NCI-H146 treated with DMSO at 0.1 percent for 48 hours (cell line): ENCODE measurements at regions not wholly inside any gene's neighbourhood (a gene's known extent, or its start where the extent isn't known, plus 50 kb on each side); places are given as distances from the start of the nearest gene placed in this dataset.
"Not testable (repeated sequence)": the region's sequence is repeated elsewhere in the genome, so short reads cannot be mapped to it uniquely, and the experiment has no call there.

Experiments used
- DNase-seq: peaks from one replicate; lab custom pipeline; 2025; ENCODE audit not compliant: unreplicated experiment; lab: John Stamatoyannopoulos, UW

DNA sequence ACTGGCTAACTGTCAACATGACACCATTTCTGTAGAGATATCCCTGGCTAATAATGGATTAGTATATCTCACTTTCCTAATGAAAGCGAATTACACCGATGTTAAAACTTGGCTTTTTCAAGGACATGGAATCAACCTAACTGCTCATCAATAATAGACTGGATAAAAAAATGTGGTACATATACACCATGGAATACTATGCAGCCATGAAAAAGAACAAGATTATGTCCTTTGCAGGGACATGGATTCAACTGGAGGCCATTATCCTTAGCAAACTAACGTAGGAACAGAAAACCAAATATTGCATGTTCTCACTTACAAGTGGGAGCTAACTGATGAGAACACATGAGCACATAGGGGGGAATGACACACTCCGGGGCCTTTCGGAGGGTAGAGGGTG, 62.6 kb downstream of the ZIC1 start:
- no peak for DNase-seq

DNA sequence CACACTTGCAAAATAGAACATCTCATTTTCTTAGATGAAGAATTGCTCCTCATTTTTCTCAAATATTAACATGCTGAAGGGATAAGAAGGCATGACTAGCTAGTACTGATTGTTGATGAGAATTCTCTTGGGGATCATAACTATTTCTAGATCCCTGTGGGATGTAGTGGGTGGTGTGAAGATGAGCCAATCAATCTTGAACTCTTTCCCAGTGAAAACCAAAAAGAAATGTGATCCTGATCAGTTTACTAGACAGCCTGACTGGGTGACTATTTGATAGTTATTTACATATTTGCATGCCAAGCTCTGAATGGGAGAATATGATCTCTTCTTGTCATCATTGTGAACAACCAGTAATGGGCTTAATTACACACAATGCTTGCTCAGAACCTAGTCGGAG, 63.7 kb downstream of the ZIC1 start:
- no peak for DNase-seq

DNA sequence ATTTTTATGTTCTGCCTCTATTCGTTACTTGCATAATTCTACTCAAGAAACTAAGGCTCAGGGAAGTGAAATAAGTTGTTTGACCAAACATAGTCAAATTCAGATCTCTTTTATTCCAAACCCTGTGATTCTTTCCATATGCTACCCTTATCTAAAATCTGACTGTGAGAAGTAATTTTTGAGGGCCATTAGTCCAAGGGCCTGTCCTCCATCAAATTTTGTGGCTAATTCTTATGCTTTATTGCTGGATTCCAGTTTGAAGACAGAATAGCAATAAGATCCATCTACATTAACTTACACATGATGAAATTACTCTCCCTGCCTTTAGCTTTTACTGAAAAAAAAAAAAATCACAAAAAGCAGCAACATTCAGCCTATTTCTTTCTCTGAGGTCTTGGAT, 74.0 kb downstream of the ZIC1 start:
- DNase-seq = no peak

DNA sequence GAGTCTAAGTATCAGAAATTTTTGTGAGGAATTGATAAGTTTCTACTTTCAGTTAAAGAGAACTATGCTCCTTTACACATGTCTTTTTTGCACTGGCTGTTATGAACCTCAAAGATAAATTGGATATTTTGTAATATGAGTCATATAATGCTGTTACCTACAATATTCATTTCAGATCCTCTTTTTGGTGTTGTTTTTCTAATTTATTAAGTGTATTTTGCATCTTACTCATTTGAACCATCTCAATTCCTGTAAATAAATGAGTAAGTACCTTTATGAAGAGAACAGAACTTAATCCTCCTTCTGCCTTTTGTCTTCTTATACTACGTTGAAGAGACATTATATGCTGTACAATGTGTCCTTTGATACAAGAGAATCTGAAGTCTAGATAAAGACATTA, 74.4 kb downstream of the ZIC1 start:
- no peak for DNase-seq

DNA sequence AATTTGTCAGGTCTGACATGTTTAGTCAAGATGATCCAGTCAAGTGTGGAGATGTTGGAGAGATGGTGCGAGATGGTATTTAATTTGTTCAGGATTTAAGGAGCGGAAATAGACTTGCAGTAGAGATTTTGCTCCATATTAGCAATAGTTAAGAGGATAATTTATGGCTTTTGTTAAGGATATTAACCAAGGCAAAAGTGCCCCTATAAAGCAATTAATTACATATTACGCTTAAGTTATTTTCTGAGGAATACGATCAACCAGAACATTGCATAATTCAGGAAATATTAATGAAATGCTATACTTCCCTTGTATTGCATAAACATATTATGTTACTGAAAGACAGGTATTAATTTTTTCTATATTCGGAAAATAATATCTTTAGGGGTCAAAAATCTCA, 83.9 kb downstream of the ZIC1 start:
- no peak for DNase-seq

DNA sequence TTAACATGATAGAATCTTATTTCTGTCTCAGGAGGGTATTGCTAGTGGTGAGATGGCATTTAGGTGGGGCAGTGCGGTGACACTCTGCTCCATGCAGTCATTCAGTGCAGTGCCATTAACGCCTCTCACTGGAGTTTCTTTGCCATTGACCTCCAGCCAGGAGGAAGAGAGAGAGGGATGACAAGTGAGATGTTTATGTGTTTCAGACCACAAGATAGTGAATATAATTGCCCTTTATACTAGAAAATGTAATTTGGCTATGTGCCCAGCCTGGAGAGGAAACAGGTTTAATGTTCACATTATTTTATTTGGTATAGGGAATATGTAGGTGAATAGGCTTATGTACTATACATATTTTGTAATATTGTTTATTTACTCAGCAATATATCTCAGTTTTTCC, 84.5 kb downstream of the ZIC1 start:
- DNase-seq = peak; percentile 35

DNA sequence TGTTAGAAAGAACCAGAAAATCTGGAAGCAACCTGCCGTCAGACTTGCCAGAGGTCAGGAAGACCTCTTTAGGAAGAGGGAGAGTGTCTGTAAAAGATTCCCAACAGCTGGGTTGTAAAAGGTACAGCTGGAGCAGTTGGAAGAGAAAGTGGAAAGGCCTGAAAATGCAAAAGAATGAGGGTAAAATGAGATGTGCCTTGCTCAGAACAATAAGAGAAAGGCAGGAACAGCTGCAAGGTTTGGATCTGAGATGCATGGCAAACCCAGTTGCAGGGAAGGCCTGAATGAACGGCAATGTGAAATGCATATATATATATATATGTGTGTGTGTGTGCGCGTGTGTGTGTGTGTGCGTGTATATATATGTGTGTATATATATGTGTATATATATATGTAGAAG, 88.1 kb downstream of the ZIC1 start:
- no peak for DNase-seq

DNA sequence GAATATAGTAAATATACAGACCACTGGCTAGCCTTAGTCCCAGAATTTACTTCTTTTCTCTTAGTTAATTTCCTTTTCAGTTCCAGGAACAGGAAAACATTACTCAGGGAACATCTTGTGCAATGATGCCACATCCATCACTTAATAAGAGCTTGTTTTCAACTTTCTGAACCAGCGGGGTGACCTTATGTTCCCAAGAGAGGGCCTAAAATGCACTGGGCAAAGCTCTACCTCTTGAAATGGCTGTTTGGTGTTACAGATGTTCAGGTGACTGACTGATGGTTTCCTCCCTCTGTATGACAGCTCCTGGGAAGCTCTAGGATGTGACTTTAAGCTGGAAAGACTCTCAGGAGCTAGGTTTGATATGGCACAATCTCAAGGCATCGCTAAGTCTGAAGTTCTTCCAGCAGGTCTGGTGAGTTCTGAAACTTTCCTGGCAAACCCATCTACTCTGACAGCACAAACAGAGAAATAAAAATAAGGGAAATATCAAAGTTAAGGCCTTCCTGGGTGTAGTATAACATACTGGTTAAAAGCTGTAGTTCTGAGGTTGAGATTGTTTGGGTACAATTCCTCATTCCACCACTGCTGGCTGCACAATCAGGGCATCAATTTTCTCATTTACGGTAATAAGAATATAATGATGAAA, 98.6 kb downstream of the ZIC1 start:
- no peak for DNase-seq

DNA sequence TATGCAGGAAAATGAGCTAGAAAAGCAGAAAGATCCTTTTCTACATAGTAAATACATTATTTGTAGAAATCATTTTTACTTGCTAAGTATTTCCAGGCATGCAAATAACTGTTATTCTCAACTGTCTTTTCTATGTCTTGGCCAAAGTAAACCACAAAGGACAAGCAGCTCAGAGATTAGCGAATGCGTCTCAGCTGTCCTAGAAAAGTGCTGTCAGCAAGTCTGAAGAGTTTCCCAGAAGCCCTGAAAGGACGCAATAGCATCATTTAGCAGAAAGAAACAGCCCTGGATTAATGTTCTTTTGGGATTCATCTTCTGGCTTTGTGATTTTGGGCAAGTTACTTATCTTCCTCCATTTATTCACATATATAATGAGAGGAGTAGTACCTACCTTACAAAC, 100.3 kb downstream of the ZIC1 start:
- DNase-seq = no peak

DNA sequence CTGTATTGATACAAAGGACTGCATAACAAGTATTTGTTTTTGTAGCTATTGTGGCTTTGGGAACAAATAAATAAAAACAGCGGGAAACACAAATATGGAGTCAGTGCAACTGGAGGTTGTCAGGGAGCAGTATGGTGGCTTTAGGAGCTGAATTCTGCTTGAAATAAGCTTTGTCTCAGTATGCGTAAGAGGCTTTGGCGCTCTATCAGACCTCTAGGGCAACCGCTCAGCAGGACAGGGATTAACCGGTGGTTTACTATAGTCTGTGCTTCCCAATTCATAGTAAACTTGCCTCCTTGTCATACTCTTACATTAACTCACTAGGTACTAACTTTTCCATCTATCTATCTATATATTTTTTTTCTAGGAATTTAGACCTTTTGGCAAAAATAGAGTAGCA, 104.6 kb downstream of the ZIC1 start:
- no peak for DNase-seq

DNA sequence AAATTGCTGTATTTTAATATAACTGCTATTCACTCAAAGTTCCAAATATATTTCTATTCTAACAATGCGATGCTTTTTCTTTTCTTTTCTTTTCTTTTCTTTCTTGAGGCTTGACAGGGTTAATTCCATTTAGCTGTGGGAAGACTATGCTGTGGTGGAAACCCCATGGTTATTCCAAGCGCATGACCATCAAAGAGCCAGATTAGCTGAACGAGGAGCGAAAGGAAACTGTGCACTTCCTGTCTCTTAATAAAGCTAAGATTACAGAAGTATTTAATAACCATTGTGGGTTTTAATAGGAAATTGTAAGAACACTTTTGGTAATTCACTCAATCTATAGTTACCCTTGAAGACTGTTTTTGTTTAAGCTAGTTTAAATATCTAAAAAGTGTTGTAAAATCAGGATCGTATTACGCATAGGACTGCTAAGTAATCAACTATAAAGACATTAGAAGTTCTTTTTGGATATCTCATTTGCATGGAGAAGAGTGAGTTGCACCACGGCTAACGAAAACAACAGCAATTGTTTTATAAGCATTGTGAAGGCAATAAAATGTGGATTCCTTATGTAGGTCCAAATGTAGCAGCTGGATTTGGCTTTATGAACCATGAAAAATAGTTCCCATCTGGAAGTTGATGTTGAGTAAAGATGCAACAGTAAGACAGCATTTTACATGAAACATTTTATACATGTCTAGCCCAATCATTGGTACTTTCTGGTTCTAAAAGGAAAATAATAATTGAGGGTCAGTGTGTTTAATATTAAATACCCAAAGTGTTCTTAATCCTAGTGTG, 105.4 kb downstream of the ZIC1 start:
- no peak for DNase-seq

DNA sequence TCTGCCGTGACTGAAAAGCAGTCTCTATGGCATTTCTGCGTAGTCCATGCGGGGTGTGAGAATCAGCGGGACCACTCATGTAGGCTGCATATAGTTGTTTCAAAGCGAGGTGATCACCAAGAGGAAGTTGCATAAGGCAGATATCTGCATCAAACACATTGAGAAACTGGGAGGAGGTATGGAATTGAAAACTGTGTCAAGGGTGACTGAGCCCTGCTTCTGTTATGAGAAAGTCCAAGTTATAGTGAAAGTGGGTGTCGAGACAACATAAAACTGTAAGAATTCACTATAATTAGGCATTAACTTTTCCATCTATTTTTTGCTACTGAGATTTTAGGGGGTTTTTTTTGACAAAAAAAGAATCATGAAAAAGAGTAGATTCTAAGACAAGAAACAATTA, 109.3 kb downstream of the ZIC1 start:
- DNase-seq = no peak

DNA sequence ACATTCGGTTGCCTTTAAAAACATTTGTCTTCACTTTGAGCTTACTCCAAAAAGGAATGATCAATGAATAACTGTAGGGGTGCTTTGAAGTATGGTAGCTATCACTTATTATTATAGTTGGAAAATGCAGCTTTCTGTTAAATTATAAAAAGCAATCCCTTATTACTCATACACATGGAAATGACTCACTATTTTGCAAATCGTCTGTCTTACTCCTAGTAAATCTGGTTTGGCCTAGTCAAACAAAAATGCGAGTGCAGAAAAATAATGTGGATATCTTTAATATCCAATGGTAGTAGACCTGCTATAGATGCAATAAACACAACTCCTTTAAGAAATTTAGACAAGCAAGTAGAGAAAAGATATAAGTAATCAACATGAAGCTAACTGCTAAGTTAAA, 112.5 kb downstream of the ZIC1 start:
- DNase-seq = no peak

DNA sequence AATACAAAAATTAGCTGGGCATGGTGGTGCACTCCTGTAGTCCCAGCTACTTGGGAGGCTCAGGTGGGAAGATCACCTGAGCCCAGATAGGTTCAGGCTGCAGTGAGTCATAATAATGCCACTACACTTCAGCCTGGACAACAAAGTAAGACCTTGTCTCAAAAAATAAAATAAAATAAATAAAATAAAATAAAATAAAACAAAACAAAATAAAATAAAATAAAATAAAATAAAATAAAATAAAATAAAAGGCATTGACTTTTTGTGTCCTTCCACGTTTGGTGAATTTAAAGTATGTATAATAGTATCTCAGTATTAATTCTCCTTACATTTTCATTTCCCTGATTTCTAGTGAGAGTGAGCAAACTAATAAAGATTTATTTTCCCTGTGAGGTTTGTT, 113.6 kb downstream of the ZIC1 start:
- DNase-seq = not testable (repeated sequence)

DNA sequence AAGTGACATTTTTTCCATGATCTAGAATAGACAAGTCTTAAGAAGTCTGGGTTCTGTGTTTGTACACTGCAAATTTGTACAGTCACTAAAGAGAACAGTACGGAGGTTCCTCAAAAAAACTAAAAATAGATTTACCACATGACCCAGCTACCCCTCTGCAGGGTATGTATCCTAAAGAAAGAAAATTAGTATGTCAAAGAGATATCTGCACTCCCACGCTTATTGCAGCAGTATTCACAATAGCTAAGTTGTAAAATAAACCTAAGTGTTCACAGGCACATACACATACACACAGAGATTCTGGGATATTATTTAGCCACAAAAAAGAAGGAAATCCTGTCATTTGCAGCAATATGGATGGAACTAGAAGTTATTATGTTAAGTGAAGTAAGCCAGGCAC, 120.4 kb downstream of the ZIC1 start:
- DNase-seq = no peak

DNA sequence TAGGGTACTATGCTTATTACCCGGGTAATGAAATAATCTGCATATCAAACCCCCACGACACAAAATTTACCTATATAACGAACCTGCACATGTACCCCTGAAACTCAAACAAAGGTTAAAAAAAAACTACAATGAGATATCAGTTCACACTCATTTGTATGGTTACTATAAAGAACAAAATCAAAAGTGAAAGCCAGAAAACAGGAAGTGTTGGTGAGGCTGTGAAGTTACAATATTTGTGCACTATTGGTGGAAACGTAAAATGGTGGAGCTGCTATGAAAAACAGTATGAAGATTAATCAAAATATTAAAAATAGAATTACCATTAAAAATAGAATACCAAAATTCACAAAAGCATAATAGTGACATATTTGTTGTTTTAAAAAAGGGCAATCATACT, 128.9 kb downstream of the ZIC1 start:
- DNase-seq = no peak

DNA sequence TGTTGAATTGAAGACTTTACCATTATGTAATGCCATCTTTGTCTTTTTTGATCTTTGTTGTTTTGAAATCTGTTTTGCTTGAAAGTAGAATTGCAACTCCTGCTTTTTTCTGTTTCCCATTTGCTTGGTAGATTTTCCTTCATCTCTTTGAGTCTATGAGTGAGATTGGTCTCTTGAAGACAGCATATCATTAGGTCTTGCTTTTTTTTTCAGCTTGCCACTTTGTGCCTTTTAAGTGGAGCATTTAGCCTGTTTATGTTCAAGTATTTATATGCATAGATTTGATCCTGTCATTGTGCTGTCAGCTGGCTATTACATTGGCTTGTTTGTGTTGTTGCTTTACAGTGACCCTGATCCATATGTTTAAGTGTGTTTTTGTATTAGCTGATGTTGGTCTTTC, 131.8 kb downstream of the ZIC1 start:
- no peak for DNase-seq

DNA sequence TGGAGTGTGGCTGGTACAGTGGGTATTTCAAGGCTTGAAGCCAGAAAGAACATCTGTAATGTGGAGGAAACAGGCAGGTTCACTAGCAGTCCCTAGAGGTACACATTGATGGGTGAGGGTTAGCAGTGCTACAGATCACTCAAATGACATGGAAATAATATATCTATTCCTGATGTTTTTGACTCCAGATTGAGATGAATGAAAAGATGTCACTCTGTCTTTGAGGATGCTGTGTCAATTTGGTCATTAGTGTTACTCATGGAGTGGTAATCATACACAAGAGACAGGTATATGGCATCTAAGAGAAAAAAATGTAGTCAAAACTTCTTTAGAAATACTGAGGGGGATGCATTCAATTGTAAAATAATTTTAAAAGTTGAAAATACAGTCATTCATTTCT, 135.1 kb downstream of the ZIC1 start:
- no peak for DNase-seq

DNA sequence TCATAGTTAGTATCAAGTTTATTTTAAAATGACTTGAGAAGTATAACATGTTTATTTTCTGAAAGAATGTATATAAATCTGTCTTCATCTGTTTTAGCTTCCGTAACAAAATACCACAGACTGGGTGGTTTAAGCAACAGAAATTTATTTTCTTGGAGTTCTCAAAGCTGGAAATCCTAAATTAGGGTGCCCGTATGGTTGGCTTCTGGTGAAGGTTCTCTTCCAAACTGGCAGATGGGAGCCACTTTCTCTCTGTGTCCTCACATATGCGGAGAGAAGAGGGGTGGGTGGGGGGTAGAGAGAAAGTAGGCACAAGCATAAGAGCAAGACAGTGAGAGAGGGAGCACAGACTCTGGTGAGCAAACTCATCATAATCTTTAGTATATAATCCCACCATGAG, 142.3 kb downstream of the ZIC1 start:
- DNase-seq = no peak

DNA sequence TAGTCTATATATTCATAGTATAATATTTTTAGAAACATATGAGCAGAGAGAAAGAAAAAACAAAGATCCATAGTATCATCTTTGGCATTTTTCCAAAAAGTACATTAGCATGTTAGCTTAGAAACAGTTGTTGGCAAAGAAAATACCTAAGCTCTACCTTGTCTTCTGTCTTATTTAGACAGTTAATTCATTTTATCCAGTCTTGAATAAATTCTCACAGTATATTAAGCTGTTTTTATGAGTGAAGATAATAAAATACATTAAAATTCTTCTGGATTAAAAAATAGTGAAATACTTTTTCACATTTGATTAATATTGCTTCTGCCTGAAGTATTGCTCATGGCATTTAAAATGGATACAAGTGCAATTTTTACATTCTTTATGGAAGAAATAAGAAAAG, 145.2 kb downstream of the ZIC1 start:
- no peak for DNase-seq

DNA sequence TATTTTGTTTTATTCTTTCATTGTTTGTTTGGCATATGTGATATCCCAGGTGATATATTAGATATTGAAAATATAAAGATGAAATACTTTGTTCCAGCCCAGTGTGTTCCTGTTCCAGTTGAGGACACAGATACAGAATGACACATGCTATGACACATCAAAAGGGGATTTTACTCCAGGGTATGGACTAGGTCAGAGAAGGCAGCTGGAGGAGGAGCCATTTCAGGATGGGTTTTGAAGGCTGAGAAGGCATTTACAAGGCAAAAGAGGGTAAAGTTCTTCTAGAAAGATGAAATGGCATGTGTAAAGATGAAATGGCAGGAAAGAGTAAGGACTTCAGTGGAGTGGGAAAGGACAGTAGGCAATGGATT, 163.8 kb downstream of the ZIC1 start:
- no peak for DNase-seq

DNA sequence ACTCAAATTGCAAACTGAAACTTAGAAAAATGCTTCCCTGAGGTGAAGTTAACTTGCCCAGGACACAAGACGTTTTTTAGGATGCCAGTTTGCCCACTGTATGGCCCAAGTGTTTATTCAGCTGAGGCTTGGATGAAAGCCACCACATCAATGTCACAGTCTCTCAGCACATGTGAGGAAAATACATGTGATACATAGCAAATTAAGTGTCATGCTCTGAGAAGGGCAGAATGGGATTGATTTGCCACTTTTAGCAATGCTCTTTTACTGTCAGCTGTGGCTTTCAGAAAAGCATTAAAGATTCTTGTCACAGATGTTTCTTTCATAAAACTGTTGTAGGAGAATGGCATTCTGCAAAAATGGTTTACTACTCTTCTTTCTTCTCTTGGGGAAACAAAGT, 165.5 kb downstream of the ZIC1 start:
- DNase-seq = no peak

DNA sequence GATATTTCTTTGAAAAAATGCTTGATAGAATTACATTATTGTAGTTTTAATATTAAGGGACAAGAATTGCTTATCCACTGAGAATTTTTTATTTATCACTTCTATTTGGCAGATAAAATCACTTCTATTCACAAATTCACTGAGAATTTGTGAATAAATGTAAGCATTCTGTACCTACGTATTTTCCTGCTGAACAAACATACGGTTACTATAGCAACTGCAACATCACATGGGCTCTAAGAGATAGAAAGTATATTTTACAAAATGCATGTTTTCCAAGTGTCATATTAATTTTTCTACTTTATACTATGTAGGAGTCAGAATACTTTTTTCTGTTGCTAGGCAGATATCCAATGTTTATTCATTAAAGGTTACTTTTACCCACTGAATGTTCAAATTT, 166.2 kb downstream of the ZIC1 start:
- no peak for DNase-seq
